GM12878 (cell line): ENCODE measurements at regions not wholly inside any gene's neighbourhood (a gene's known extent, or its start where the extent isn't known, plus 50 kb on each side); places are given as distances from the start of the nearest gene placed in this dataset.

Experiments used
- ATAC-seq: fragments of 200-7000 bp; cut with Tn5 transposase; 3 replicates; pipeline ENCODE4 v1.9.1; 2020; ENCODE audit warnings: mild to moderate bottlenecking, moderate library complexity
- BruUV-seq: library from RNA; stranded (reverse); fragments of 400-500 nt; replicated peaks from 2 replicates; lab custom pipeline; 2021; lab: Mats Ljungman, UMichigan
- CTCF ChIA-PET: fragments of 300-600 bp; sonication (Branson Sonifier 250); formaldehyde crosslinking; extraction: SDS; loops from one replicate; lab custom pipeline; 2021; ENCODE audit warnings: inconsistent platforms; lab: Yijun Ruan, JAX
- POLR2A ChIA-PET: fragments of 350-600 bp; formaldehyde crosslinking; extraction: SDS; loops from one replicate; lab custom pipeline; 2021; ENCODE audit warnings: inconsistent platforms; lab: Charles Lee
- RAD21 ChIA-PET: fragments of 300-600 bp; sonication (Branson Sonifier 250); formaldehyde crosslinking; loops from one replicate; lab custom pipeline; 2023; ENCODE audit warnings: antibody characterized with exemption; ENCODE audit not compliant: unreplicated experiment; lab: Charles Lee
- SMC1A ChIA-PET: fragments of 300-600 bp; sonication (Branson Sonifier 250); formaldehyde crosslinking; loops from one replicate; lab custom pipeline; 2023; ENCODE audit not compliant: unreplicated experiment, uncharacterized antibody; lab: Charles Lee
- DNase-seq: peaks from one replicate; pipeline ENCODE4 v3.0.0-alpha.2; 2011; ENCODE audit warnings: low read depth, low spot score
- FAIRE-seq: peaks from 3 replicates; lab custom pipeline; 2011; peaks lifted over from hg19 to GRCh38; lab: Jason Lieb, UNC
- H2AFZ ChIP-seq: 2 replicates; pipeline ENCODE4 v1.6.0; 2011; ENCODE audit warnings: low read depth, low read length, control low read depth; ENCODE audit not compliant: control insufficient read depth
- H3K27ac ChIP-seq: 2 replicates; pipeline ENCODE4 v1.5.1; 2011; ENCODE audit warnings: control low read depth; ENCODE audit not compliant: control insufficient read depth, insufficient read depth
- H3K27me3 ChIP-seq, 2 experiments: replicated peaks in 1 of 2; 2 replicates each; pipeline versions ENCODE4 v1.6.0 to v1.6.1; 2011; ENCODE audit warnings: low read length in 1 of 2; ENCODE audit not compliant: control insufficient read depth in 2 of 2, insufficient read depth in 2 of 2
- H3K36me3 ChIP-seq, 2 experiments: 2 replicates each; pipeline ENCODE4 v1.5.1; 2011; ENCODE audit warnings: low read length in 1 of 2; ENCODE audit not compliant: control insufficient read depth in 2 of 2, insufficient read depth in 2 of 2
- H3K4me1 ChIP-seq: 2 replicates; pipeline ENCODE4 v1.6.1; 2011; ENCODE audit warnings: mild to moderate bottlenecking, low read length, moderate library complexity, mixed read lengths; ENCODE audit not compliant: control insufficient read depth, insufficient read depth
- H3K4me2 ChIP-seq: 2 replicates; pipeline ENCODE4 v1.6.0; 2011; ENCODE audit warnings: control low read depth; ENCODE audit not compliant: control insufficient read depth, insufficient read depth
- H3K4me3 ChIP-seq: fragments of 200-600 bp; sonication (generic); 2 replicates; pipeline ENCODE4 v1.5.1; 2016
- H3K79me2 ChIP-seq: 2 replicates; pipeline ENCODE4 v1.6.0; 2011; ENCODE audit warnings: low read length; ENCODE audit not compliant: control insufficient read depth, insufficient read depth
- H3K9ac ChIP-seq: 2 replicates; pipeline ENCODE4 v1.8.0; 2011; ENCODE audit warnings: low read length, control low read depth, mixed read lengths; ENCODE audit not compliant: control insufficient read depth, insufficient read depth
- H3K9me3 ChIP-seq: replicated peaks from 3 replicates; pipeline ENCODE4 v1.5.1; 2011; ENCODE audit warnings: mild to moderate bottlenecking, low read length; ENCODE audit not compliant: control insufficient read depth, insufficient read depth
- H4K20me1 ChIP-seq: 2 replicates; pipeline ENCODE4 v1.6.0; 2011; ENCODE audit not compliant: control insufficient read depth, insufficient read depth
- ATF3 ChIP-seq: IDR thresholded peaks from 2 replicates; pipeline ENCODE4 v1.6.1; 2011; ENCODE audit warnings: low read depth, mild to moderate bottlenecking, low read length, moderate library complexity, borderline replicate concordance; ENCODE audit errors: extremely low read depth
- BCL3 ChIP-seq: IDR thresholded peaks from 2 replicates; pipeline ENCODE4 v1.6.1; 2011; ENCODE audit warnings: borderline replicate concordance, low read depth, mild to moderate bottlenecking, moderate library complexity, low read length; ENCODE audit not compliant: insufficient read depth, poor library complexity, severe bottlenecking
- FOS ChIP-seq: IDR thresholded peaks from 3 replicates; pipeline ENCODE4 v1.6.1; 2011; ENCODE audit warnings: borderline replicate concordance; ENCODE audit not compliant: insufficient read length; ENCODE audit errors: extremely low read depth
- MYC ChIP-seq: IDR thresholded peaks from 2 replicates; pipeline ENCODE4 v1.6.1; 2011; ENCODE audit warnings: mild to moderate bottlenecking, low read length, moderate library complexity, inconsistent platforms; ENCODE audit not compliant: insufficient read depth, insufficient replicate concordance, insufficient read length, severe bottlenecking
- RBBP5 ChIP-seq: fragments of 200-600 bp; sonication (generic); conservative IDR thresholded peaks from 2 replicates; pipeline ENCODE4 v1.6.1; 2016
- RFX5 ChIP-seq: IDR thresholded peaks from 2 replicates; pipeline ENCODE4 v1.6.1; 2011; ENCODE audit warnings: low read depth, low read length, improper control_type of control experiment
- SREBF1 ChIP-seq: IDR thresholded peaks from 2 replicates; pipeline ENCODE4 v1.6.1; 2012; ENCODE audit warnings: mild to moderate bottlenecking, low read length
- ZNF274 ChIP-seq: IDR thresholded peaks from one replicate; pipeline ENCODE4 v1.8.0; 2011; ENCODE audit not compliant: insufficient read length, insufficient read depth
- WGBS: methylation state at CpG from one replicate; pipeline ENCODE4 v1.1.6; 2016; ENCODE audit warnings: low lambda C conversion rate; ENCODE audit not compliant: insufficient replicate concordance, insufficient coverage; ENCODE audit errors: missing lambda C conversion rate; 5-methylcytosine and 5-hydroxymethylcytosine counted together
- in situ Hi-C: fragments of 300-500 bp; cut with MboI; formaldehyde crosslinking; loops from 9 replicates; pipeline ENCODE4 v1.14.3; 2018; ENCODE audit warnings: mixed read lengths
- intact Hi-C: fragments of 100-400 bp; cut with micrococcal nuclease; formaldehyde crosslinking; loops from one replicate; pipeline ENCODE4 v1.14.2; 2022; ENCODE audit not compliant: unreplicated experiment
- TF ChIP-seq, protein P1 (sequence below): IDR thresholded peaks from 2 replicates; pipeline ENCODE4 v1.6.1; 2012; ENCODE audit warnings: low read depth, low read length, improper control_type of control experiment
- TF ChIP-seq, protein P2 (sequence below): IDR thresholded peaks from 2 replicates; pipeline ENCODE4 v1.6.1; 2012; ENCODE audit warnings: improper control_type of control experiment, low read depth, low read length; ENCODE audit not compliant: insufficient replicate concordance

GRCh38 chr4:112736718-112737135 lies 99.8 kb downstream of the LARP7 start (continued):
- no peak for TF ChIP-seq MYC
- no peak for TF ChIP-seq SREBF1

DNA sequence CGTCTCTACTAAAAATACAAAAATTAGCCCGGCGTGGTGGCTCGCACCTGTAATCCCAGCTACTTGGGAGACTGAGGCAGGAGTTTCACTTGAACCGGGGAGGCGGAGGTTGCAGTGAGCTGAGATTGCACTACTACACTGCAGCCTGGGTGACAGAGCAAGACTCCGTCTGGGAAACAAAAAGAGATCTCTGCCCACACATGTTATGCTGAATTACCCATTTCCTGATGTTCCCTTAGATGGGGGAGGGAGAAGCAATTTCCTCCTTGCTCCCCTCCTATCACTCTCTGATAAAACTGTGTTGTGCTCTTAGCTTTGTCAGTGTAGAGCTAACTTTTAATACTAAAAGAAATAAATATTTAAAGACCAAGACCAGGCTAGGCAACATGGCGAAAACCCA lies 102.5 kb downstream of the LARP7 start:
- Histone ChIP-seq H4K20me1 (no peaks in the 10 kb centered on the region), H3K79me2 (no peaks in the 10 kb centered on the region), H3K27ac (no peak overlapping the region), H3K9me3 (no peaks in the 10 kb centered on the region), H2AFZ (no peak overlapping the region), H3K9ac (no peak overlapping the region), H3K27me3 (no peaks in the 10 kb centered on the region), H3K4me3 (no peak overlapping the region), H3K4me1 (peaks cover 27% of the 10 kb centered on the region), H3K36me3 (no peaks in the 10 kb centered on the region), H3K4me2 (no peak overlapping the region)
- 76% methylated on average over 8 of the region's 8 CpGs for WGBS
- no TSS peak for BruUV-seq
- CTCF ChIA-PET = interaction anchor here (1.0 to 1.7 kb wide), 2 partner anchors 24 to 26 kb away, joined by 3 to 6 read pairs; no protein-coding TSS in a partner anchor
- intact Hi-C loops = loop anchor here (5.0 kb wide), 1 partner anchor 452 kb away; the partner anchor contains the start of gene TIFA
- TF ChIP-seq RBBP5 (no peak), BCL3 (no peak), RFX5 (no peak), ZNF274 (no peak), FOS (no peak), ATF3 (no peak)
- TF ChIP-seq, protein P1, sequence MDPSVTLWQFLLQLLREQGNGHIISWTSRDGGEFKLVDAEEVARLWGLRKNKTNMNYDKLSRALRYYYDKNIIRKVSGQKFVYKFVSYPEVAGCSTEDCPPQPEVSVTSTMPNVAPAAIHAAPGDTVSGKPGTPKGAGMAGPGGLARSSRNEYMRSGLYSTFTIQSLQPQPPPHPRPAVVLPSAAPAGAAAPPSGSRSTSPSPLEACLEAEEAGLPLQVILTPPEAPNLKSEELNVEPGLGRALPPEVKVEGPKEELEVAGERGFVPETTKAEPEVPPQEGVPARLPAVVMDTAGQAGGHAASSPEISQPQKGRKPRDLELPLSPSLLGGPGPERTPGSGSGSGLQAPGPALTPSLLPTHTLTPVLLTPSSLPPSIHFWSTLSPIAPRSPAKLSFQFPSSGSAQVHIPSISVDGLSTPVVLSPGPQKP = no peak
- TF ChIP-seq, protein P2, sequence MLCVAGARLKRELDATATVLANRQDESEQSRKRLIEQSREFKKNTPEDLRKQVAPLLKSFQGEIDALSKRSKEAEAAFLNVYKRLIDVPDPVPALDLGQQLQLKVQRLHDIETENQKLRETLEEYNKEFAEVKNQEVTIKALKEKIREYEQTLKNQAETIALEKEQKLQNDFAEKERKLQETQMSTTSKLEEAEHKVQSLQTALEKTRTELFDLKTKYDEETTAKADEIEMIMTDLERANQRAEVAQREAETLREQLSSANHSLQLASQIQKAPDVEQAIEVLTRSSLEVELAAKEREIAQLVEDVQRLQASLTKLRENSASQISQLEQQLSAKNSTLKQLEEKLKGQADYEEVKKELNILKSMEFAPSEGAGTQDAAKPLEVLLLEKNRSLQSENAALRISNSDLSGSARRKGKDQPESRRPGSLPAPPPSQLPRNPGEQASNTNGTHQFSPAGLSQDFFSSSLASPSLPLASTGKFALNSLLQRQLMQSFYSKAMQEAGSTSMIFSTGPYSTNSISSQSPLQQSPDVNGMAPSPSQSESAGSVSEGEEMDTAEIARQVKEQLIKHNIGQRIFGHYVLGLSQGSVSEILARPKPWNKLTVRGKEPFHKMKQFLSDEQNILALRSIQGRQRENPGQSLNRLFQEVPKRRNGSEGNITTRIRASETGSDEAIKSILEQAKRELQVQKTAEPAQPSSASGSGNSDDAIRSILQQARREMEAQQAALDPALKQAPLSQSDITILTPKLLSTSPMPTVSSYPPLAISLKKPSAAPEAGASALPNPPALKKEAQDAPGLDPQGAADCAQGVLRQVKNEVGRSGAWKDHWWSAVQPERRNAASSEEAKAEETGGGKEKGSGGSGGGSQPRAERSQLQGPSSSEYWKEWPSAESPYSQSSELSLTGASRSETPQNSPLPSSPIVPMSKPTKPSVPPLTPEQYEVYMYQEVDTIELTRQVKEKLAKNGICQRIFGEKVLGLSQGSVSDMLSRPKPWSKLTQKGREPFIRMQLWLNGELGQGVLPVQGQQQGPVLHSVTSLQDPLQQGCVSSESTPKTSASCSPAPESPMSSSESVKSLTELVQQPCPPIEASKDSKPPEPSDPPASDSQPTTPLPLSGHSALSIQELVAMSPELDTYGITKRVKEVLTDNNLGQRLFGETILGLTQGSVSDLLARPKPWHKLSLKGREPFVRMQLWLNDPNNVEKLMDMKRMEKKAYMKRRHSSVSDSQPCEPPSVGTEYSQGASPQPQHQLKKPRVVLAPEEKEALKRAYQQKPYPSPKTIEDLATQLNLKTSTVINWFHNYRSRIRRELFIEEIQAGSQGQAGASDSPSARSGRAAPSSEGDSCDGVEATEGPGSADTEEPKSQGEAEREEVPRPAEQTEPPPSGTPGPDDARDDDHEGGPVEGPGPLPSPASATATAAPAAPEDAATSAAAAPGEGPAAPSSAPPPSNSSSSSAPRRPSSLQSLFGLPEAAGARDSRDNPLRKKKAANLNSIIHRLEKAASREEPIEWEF = no peak
- in situ Hi-C loops = no loop called here
- SMC1A ChIA-PET = interaction anchor here (0.7 to 1.1 kb wide), 2 partner anchors 9 to 23 kb away, joined by 3 read pairs; no protein-coding TSS in a partner anchor
- RAD21 ChIA-PET = no interaction called here
- FAIRE-seq (no peak), DNase-seq (no peak), ATAC-seq (no peak)
- POLR2A ChIA-PET = interaction anchor here (1.1 to 1.7 kb wide), 2 partner anchors 12 to 27 kb away, joined by 4 to 5 read pairs; no protein-coding TSS in a partner anchor
